CD14-positive monocyte (primary cell): ENCODE measurements at regions not wholly inside any gene's neighbourhood (a gene's known extent, or its start where the extent isn't known, plus 50 kb on each side); places are given as distances from the start of the nearest gene placed in this dataset.

Experiments
- DNase-seq, 3 donors: peaks; one replicate each; pipeline ENCODE4 v3.0.0-alpha.2; 2011 to 2022
- H2AFZ ChIP-seq: 2 replicates; pipeline ENCODE4 v1.6.0; 2012; ENCODE audit warnings: mild to moderate bottlenecking, low read depth, low read length, inconsistent platforms; ENCODE audit not compliant: insufficient read depth, poor library complexity, severe bottlenecking
- H3K27ac ChIP-seq, 2 donors: 1 replicate in 1 of 2; 2 replicates in 1 of 2; pipeline ENCODE4 v1.5.1; 2012 to 2013; ENCODE audit warnings: low read length in 2 of 2, control low read depth in 1 of 2, inconsistent platforms in 1 of 2, low read depth in 1 of 2, mild to moderate bottlenecking in 1 of 2
- H3K27me3 ChIP-seq, 2 donors: one replicate each; pipeline versions ENCODE4 v1.6.0 to v1.6.1; 2011 to 2013; ENCODE audit warnings: low read length in 2 of 2; ENCODE audit not compliant: control insufficient read depth in 2 of 2, insufficient read depth in 2 of 2
- H3K36me3 ChIP-seq, 2 donors: replicated peaks in 1 of 2; 1 replicate in 1 of 2; 2 replicates in 1 of 2; pipeline versions ENCODE4 v1.5.1 to v1.6.1; 2012 to 2013; ENCODE audit warnings: low read length in 2 of 2, control low read depth in 1 of 2, inconsistent platforms in 1 of 2, mild to moderate bottlenecking in 1 of 2; ENCODE audit not compliant: insufficient read depth in 2 of 2, control insufficient read depth in 1 of 2
- H3K4me1 ChIP-seq, 2 donors: 1 replicate in 1 of 2; 2 replicates in 1 of 2; pipeline versions ENCODE4 v1.5.1 to v1.6.1; 2012 to 2013; ENCODE audit warnings: low read length in 2 of 2, control low read depth in 1 of 2, inconsistent platforms in 1 of 2, mild to moderate bottlenecking in 1 of 2, moderate library complexity in 1 of 2; ENCODE audit not compliant: insufficient read depth in 2 of 2, control insufficient read depth in 1 of 2
- H3K4me2 ChIP-seq: replicated peaks from 2 replicates; pipeline ENCODE3; 2012; ENCODE audit warnings: low read length, moderate library complexity, mild to moderate bottlenecking; ENCODE audit not compliant: poor library complexity, severe bottlenecking; ENCODE audit errors: extremely low read depth
- H3K4me3 ChIP-seq, 3 experiments: fragments of 200-600 bp in 1 of 3; sonication (generic) in 1 of 3; replicated peaks in 1 of 3; 1 replicate in 2 of 3; 2 replicates in 1 of 3; pipeline ENCODE4 v1.5.1; 2011 to 2013; ENCODE audit warnings: low read length in 3 of 3, mild to moderate bottlenecking in 3 of 3, control low read depth in 2 of 3, low read depth in 2 of 3, inconsistent platforms in 1 of 3, moderate library complexity in 1 of 3
- H3K79me2 ChIP-seq: 2 replicates; pipeline ENCODE4 v1.6.0; 2012; ENCODE audit warnings: mild to moderate bottlenecking, control low read depth, inconsistent platforms, low read length, moderate library complexity; ENCODE audit not compliant: insufficient read depth
- H3K9ac ChIP-seq: 2 replicates; pipeline ENCODE4 v1.6.0; 2017; ENCODE audit warnings: low read length, mild to moderate bottlenecking; ENCODE audit not compliant: insufficient read depth, poor library complexity, severe bottlenecking
- H3K9me3 ChIP-seq, 2 donors: replicated peaks in 1 of 2; 1 replicate in 1 of 2; 2 replicates in 1 of 2; pipeline versions ENCODE4 v1.5.1 to v1.6.1; 2012 to 2013; ENCODE audit warnings: low read length in 2 of 2, control low read depth in 1 of 2; ENCODE audit not compliant: control insufficient read depth in 1 of 2, insufficient read depth in 1 of 2
- H4K20me1 ChIP-seq: 2 replicates; pipeline ENCODE4 v1.6.0; 2012; ENCODE audit warnings: mild to moderate bottlenecking, low read length, control low read depth, moderate library complexity; ENCODE audit not compliant: insufficient read depth
- H3K27ac Mint-ChIP-seq, 7 donors: one replicate each; pipeline ENCODE4 v1.8.0; 2020; ENCODE audit warnings: mild to moderate bottlenecking in 7 of 7, mixed read lengths in 7 of 7, moderate library complexity in 6 of 7, inconsistent platforms in 2 of 7
- H3K27me3 Mint-ChIP-seq, 3 donors: one replicate each; pipeline ENCODE4 v1.8.0; 2021 to 2022; ENCODE audit warnings: low read depth in 3 of 3, mild to moderate bottlenecking in 3 of 3, mixed read lengths in 3 of 3, moderate library complexity in 3 of 3, inconsistent platforms in 1 of 3
- H3K36me3 Mint-ChIP-seq, 2 donors: one replicate each; pipeline ENCODE4 v1.8.0; 2020; ENCODE audit warnings: mixed read lengths in 2 of 2, inconsistent platforms in 1 of 2, mild to moderate bottlenecking in 1 of 2
- H3K4me1 Mint-ChIP-seq: one replicate; pipeline ENCODE4 v1.8.0; 2020; ENCODE audit warnings: mild to moderate bottlenecking, mixed read lengths
- H3K4me3 Mint-ChIP-seq, 2 donors: one replicate each; pipeline ENCODE4 v1.8.0; 2020; ENCODE audit warnings: mild to moderate bottlenecking in 2 of 2, mixed read lengths in 2 of 2, moderate library complexity in 1 of 2
- H3K9me3 Mint-ChIP-seq, 7 donors: one replicate each; pipeline ENCODE4 v1.8.0; 2020 to 2022; ENCODE audit warnings: mixed read lengths in 7 of 7, mild to moderate bottlenecking in 6 of 7, moderate library complexity in 6 of 7, inconsistent platforms in 2 of 7
- CTCF ChIP-seq: fragments of 200-600 bp; IDR thresholded peaks from one replicate; pipeline ENCODE4 v1.8.0; 2022; ENCODE audit warnings: antibody characterized with exemption, mild to moderate bottlenecking
- WGBS: methylation state at CpG from one replicate; pipeline ENCODE4 v1.1.5; 2013; ENCODE audit warnings: missing lambda C conversion rate; ENCODE audit not compliant: insufficient coverage; 5-methylcytosine and 5-hydroxymethylcytosine counted together
- intact Hi-C, 2 donors: fragments of 100-400 bp; cut with micrococcal nuclease; formaldehyde crosslinking; loops; one replicate each; pipeline versions ENCODE4 v1.15.0 to v1.15.1; 2023

GRCh38 chr5:93874080-93874479 lies 132.7 kb upstream of the POU5F2 start:
- no peaks in the 10 kb centered on the region for H4K20me1 ChIP-seq
- no peak overlapping the region for H2AFZ ChIP-seq
- H3K36me3 Mint-ChIP-seq, result peaks cover 15 to 21% of the 10 kb centered on the region in 2 donors
- H3K79me2 ChIP-seq, result no peaks in the 10 kb centered on the region
- no peak for DNase-seq
- TF ChIP-seq CTCF, result no peak
- H3K4me3 Mint-ChIP-seq, result no peak overlapping the region
- H3K36me3 ChIP-seq, result no peaks in the 10 kb centered on the region
- H3K4me1 Mint-ChIP-seq, result no peaks in the 10 kb centered on the region
- no peak overlapping the region for H3K4me3 ChIP-seq
- no peaks in the 10 kb centered on the region for H3K4me1 ChIP-seq
- H3K9ac ChIP-seq, result no peak overlapping the region
- H3K27ac ChIP-seq, result no peak overlapping the region
- H3K4me2 ChIP-seq, result no peak overlapping the region
- peaks cover 0 to 4% (median 0%) of the 10 kb centered on the region in 7 donors for H3K9me3 Mint-ChIP-seq
- WGBS, result no CpG with 5 or more reads among the region's 1 CpG
- H3K27me3 ChIP-seq, result no peaks in the 10 kb centered on the region
- no peaks in the 10 kb centered on the region for H3K9me3 ChIP-seq
- intact Hi-C loops, result no loop called here
- H3K27ac Mint-ChIP-seq, result no peak overlapping the region
- no peaks in the 10 kb centered on the region for H3K27me3 Mint-ChIP-seq

- no peak for DNase-seq
- intact Hi-C loops, result no loop called here
- no peak overlapping the region for H3K4me3 Mint-ChIP-seq
- Histone ChIP-seq H4K20me1 (no peaks in the 10 kb centered on the region), H3K9ac (no peak overlapping the region), H3K27me3 (no peaks in the 10 kb centered on the region), H3K4me2 (no peak overlapping the region), H3K27ac (no peak overlapping the region), H3K4me1 (no peaks in the 10 kb centered on the region), H3K79me2 (no peaks in the 10 kb centered on the region), H3K36me3 (no peaks in the 10 kb centered on the region), H3K9me3 (no peaks in the 10 kb centered on the region), H3K4me3 (no peak overlapping the region), H2AFZ (no peak overlapping the region)
- WGBS, result no CpG with 5 or more reads among the region's 1 CpG
- H3K27me3 Mint-ChIP-seq, result no peaks in the 10 kb centered on the region
- peaks cover 13 to 19% of the 10 kb centered on the region in 2 donors for H3K36me3 Mint-ChIP-seq
- no peak overlapping the region for H3K27ac Mint-ChIP-seq
- H3K4me1 Mint-ChIP-seq, result no peaks in the 10 kb centered on the region
- no peak for TF ChIP-seq CTCF
- H3K9me3 Mint-ChIP-seq, result peaks cover 0 to 4% (median 0%) of the 10 kb centered on the region in 7 donors
Measured at GRCh38 chr5:93873211-93873736, 131.9 kb upstream of the POU5F2 start.
